CD4-positive, alpha-beta T cell treated with Interleukin-15 for 1 hour (primary cell): ENCODE measurements at regions not wholly inside any gene's neighbourhood (a gene's known extent, or its start where the extent isn't known, plus 50 kb on each side); places are given as distances from the start of the nearest gene placed in this dataset.
"Not testable (repeated sequence)": the region's sequence is repeated elsewhere in the genome, so short reads cannot be mapped to it uniquely, and the experiment has no call there.

ENCODE experiments used
- DNase-seq: peaks from one replicate; pipeline ENCODE4 v3.0.0-alpha.2; 2020

GRCh38 chr16:60481591-60481990 lies 1554.6 kb downstream of the CDH8 start:
- no peak for DNase-seq

GRCh38 chr16:60478810-60479209 lies 1557.4 kb downstream of the CDH8 start:
- no peak for DNase-seq

- DNase-seq: no peak
Observed at GRCh38 chr16:60463986-60464385, 1572.3 kb downstream of the CDH8 start.

GRCh38 chr16:60459463-60459862 lies 1576.8 kb downstream of the CDH8 start:
- DNase-seq: no peak

GRCh38 chr16:60458255-60458654 lies 1578.0 kb downstream of the CDH8 start:
- no peak for DNase-seq

- DNase-seq: no peak
Observed at GRCh38 chr16:60452646-60453045, 1583.6 kb downstream of the CDH8 start.

- no peak for DNase-seq
Observed at GRCh38 chr16:60438894-60439293, 1597.3 kb downstream of the CDH8 start.

GRCh38 chr16:60432472-60432871 lies 1603.8 kb downstream of the CDH8 start:
- DNase-seq: no peak

GRCh38 chr16:60419859-60420258 lies 1616.4 kb downstream of the CDH8 start:
- DNase-seq: no peak

- no peak for DNase-seq
Observed at GRCh38 chr16:60414613-60415012, 1621.6 kb downstream of the CDH8 start.

- no peak for DNase-seq
Observed at GRCh38 chr16:60413969-60414368, 1622.3 kb downstream of the CDH8 start.

GRCh38 chr16:60407606-60408005 lies 1628.6 kb downstream of the CDH8 start:
- DNase-seq: no peak

- no peak for DNase-seq
Observed at GRCh38 chr16:60407034-60407433, 1629.2 kb downstream of the CDH8 start.

- no peak for DNase-seq
Observed at GRCh38 chr16:60405286-60405685, 1631.0 kb downstream of the CDH8 start.

- DNase-seq: no peak
Observed at GRCh38 chr16:60404401-60404800, 1631.8 kb downstream of the CDH8 start.

GRCh38 chr16:60402941-60403340 lies 1633.3 kb downstream of the CDH8 start:
- not testable (repeated sequence) for DNase-seq

GRCh38 chr16:60392380-60392779 lies 1643.9 kb downstream of the CDH8 start:
- no peak for DNase-seq

- no peak for DNase-seq
Observed at GRCh38 chr16:60371591-60371990, 1637.5 kb upstream of the GOT2 start.

GRCh38 chr16:60367739-60368138 lies 1633.6 kb upstream of the GOT2 start:
- no peak for DNase-seq

GRCh38 chr16:60363566-60363965 lies 1629.5 kb upstream of the GOT2 start:
- no peak for DNase-seq

GRCh38 chr16:60359866-60360265 lies 1625.8 kb upstream of the GOT2 start:
- not testable (repeated sequence) for DNase-seq

GRCh38 chr16:60359412-60359811 lies 1625.3 kb upstream of the GOT2 start:
- DNase-seq: not testable (repeated sequence)

- not testable (repeated sequence) for DNase-seq
Observed at GRCh38 chr16:60357876-60358522, 1623.9 kb upstream of the GOT2 start.

- DNase-seq: no peak
Observed at GRCh38 chr16:60346256-60346655, 1612.1 kb upstream of the GOT2 start.

GRCh38 chr16:60337671-60338070 lies 1603.6 kb upstream of the GOT2 start:
- DNase-seq: no peak
